Keratinocyte (primary cell): ENCODE measurements at regions not wholly inside any gene's neighbourhood (a gene's known extent, or its start where the extent isn't known, plus 50 kb on each side); places are given as distances from the start of the nearest gene placed in this dataset.

Experiments
- EZH2 ChIP-seq: IDR thresholded peaks from one replicate; pipeline ENCODE4 v1.6.1; 2012; ENCODE audit warnings: inconsistent platforms, mild to moderate bottlenecking, low read length, moderate library complexity
- TF ChIP-seq, protein P1 (sequence below), 3 experiments: IDR thresholded peaks in 1 of 3; conservative IDR thresholded peaks in 1 of 3; optimal IDR thresholded peaks in 1 of 3; 2 replicates in 2 of 3; 3 replicates in 1 of 3; pipeline versions ENCODE3 to v1.5.1; 2011; ENCODE audit warnings: low read length in 3 of 3, mild to moderate bottlenecking in 3 of 3, moderate library complexity in 2 of 3, control low read depth in 1 of 3, inconsistent platforms in 1 of 3; ENCODE audit not compliant: insufficient read depth in 2 of 3; ENCODE audit errors: extremely low read depth in 1 of 3

DNA sequence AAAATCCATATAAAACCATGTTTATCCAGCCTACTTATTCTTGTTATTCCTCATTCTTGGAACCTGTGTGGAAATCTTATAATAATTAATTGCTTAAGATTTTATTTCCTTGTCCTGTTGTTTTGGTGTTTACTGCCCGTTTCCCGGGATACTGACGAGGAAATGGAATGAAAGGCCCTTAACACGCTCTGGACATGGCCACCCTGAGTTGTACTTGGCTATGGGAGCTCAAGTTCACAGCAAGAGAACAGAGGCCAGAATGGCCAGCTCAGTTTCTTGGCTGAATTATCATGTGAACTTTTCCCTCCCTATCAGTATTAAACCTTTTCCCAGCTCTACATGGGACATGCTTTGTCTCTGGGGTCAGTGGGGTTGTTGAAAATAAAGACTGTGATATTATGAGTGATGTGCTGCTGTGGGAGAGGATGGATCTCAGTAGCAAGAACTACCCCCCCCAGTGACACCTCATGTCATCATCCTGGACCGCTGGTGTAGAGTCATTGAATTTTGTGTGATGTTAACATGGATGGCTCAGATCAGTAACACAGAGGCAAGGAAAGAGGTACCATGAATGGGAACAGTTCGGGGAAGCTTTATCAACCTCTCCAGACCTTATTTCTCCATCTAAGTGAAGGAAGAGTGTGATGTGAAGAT, 87.0 kb upstream of the IGFBP3 start:
- TF ChIP-seq, protein P1, sequence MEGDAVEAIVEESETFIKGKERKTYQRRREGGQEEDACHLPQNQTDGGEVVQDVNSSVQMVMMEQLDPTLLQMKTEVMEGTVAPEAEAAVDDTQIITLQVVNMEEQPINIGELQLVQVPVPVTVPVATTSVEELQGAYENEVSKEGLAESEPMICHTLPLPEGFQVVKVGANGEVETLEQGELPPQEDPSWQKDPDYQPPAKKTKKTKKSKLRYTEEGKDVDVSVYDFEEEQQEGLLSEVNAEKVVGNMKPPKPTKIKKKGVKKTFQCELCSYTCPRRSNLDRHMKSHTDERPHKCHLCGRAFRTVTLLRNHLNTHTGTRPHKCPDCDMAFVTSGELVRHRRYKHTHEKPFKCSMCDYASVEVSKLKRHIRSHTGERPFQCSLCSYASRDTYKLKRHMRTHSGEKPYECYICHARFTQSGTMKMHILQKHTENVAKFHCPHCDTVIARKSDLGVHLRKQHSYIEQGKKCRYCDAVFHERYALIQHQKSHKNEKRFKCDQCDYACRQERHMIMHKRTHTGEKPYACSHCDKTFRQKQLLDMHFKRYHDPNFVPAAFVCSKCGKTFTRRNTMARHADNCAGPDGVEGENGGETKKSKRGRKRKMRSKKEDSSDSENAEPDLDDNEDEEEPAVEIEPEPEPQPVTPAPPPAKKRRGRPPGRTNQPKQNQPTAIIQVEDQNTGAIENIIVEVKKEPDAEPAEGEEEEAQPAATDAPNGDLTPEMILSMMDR (optimal IDR thresholded peaks at IDR 0.05 in 1 of 3, IDR thresholded peaks at IDR 0.05 in 1 of 3, conservative IDR thresholded peaks at IDR 0.05 in 1 of 3; ENCODE audit: extremely low read depth in 1 of 3, insufficient read depth in 2 of 3, low read length in 3 of 3), result no peak
- no peak for TF ChIP-seq EZH2
